ENCODE measurements at regions not wholly inside any gene's neighbourhood (a gene's known extent, or its start where the extent isn't known, plus 50 kb on each side); places are given as distances from the start of the nearest gene placed in this dataset.

GRCh38 chr6:25051083-25051482 is 115.3 kb upstream of the RIPOR2 start:
- H3K27ac ChIP-seq (replicated peaks): no peak overlapping the region
- H3K27me3 ChIP-seq (ENCODE audit: low read depth): no peaks in the 10 kb centered on the region
- no peaks in the 10 kb centered on the region for H3K4me1 ChIP-seq
- H3K9me3 ChIP-seq (replicated peaks): no peaks in the 10 kb centered on the region
- DNase-seq: no peak
- TF ChIP-seq, protein P1, sequence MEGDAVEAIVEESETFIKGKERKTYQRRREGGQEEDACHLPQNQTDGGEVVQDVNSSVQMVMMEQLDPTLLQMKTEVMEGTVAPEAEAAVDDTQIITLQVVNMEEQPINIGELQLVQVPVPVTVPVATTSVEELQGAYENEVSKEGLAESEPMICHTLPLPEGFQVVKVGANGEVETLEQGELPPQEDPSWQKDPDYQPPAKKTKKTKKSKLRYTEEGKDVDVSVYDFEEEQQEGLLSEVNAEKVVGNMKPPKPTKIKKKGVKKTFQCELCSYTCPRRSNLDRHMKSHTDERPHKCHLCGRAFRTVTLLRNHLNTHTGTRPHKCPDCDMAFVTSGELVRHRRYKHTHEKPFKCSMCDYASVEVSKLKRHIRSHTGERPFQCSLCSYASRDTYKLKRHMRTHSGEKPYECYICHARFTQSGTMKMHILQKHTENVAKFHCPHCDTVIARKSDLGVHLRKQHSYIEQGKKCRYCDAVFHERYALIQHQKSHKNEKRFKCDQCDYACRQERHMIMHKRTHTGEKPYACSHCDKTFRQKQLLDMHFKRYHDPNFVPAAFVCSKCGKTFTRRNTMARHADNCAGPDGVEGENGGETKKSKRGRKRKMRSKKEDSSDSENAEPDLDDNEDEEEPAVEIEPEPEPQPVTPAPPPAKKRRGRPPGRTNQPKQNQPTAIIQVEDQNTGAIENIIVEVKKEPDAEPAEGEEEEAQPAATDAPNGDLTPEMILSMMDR (IDR thresholded peaks at IDR 0.05; ENCODE audit: borderline replicate concordance): no peak
- no peak overlapping the region for H3K4me3 ChIP-seq
- intact Hi-C loops (cut with micrococcal nuclease): no loop called here
- H3K36me3 ChIP-seq: no peaks in the 10 kb centered on the region

DNA sequence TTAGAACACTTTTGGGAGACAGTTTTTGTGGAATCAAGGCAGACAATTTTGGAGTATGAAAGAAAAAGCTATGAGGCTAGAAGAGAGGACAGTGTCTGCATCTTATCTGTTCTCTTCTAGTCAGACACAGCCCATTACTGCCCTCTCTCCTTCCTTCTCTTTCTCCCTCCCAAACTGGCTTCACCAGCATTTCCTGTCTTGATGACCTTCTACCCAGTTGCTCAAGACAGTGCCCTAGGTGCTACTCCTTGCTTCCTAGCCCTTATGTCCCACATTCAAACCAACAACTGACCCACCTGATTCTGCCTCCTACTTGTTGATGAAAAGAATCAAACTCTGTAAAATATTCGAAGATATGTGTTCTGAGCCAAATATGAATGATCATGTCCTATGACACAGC is 116.4 kb upstream of the RIPOR2 start:
- TF ChIP-seq, protein P1 (IDR thresholded peaks at IDR 0.05; ENCODE audit: borderline replicate concordance): no peak
- Histone ChIP-seq H3K27me3 (ENCODE audit: low read depth) (no peaks in the 10 kb centered on the region), H3K4me3 (no peak overlapping the region), H3K4me1 (no peaks in the 10 kb centered on the region), H3K36me3 (no peaks in the 10 kb centered on the region), H3K27ac (replicated peaks) (no peak overlapping the region), H3K9me3 (replicated peaks) (no peaks in the 10 kb centered on the region)
- DNase-seq: no peak
- intact Hi-C loops (cut with micrococcal nuclease): no loop called here

DNA sequence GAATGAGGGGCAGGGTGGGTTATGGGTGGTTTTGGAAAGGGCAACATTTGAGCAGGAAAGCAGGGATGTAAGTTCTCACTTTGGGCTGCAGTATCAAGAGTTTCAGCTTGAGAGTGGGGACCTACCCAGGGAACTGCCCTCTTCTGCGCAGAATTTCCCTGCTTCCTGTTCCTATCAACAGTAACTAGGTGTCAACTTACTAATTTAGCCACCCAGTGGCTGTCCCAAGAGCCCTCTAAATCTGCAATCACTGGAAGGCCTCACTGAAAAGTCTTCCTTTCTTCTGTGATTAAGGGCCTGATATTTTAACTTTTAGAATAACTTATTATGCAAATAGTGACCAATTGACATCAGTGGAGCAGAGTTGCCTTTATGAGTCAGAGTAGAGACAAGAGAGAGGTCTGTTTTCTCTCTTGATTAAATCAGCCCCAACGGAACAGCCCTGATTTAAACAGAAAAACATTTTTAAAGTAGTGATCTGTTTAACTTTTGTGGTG is 118.2 kb upstream of the RIPOR2 start:
- no peaks in the 10 kb centered on the region for H3K27me3 ChIP-seq (ENCODE audit: low read depth)
- intact Hi-C loops (cut with micrococcal nuclease): no loop called here
- H3K27ac ChIP-seq (replicated peaks): no peak overlapping the region
- no peak overlapping the region for H3K4me3 ChIP-seq
- no peaks in the 10 kb centered on the region for H3K36me3 ChIP-seq
- H3K4me1 ChIP-seq: no peaks in the 10 kb centered on the region
- TF ChIP-seq, protein P1 (IDR thresholded peaks at IDR 0.05; ENCODE audit: borderline replicate concordance): no peak
- no peaks in the 10 kb centered on the region for H3K9me3 ChIP-seq (replicated peaks)
- no peak for DNase-seq

DNA sequence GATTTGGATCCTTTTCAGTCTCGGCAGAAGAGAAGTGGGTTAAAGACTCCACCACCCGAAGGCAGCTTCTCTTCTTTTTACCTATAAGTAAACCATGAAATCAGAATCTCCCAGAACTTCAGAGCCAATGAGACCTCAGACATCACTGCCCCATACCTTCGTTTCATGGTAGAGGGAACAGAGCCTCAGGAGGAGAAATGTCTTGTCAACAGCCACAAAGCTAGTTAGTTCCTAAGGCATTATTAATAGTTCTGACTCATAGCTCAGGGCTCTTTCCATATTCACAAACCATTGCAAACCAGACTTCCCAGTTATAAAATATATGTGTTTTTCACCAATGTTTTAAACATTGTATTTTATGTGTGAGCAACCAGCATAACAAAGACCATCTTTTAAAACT is 118.7 kb upstream of the RIPOR2 start:
- Histone ChIP-seq H3K27ac (replicated peaks) (no peak overlapping the region), H3K27me3 (ENCODE audit: low read depth) (no peaks in the 10 kb centered on the region), H3K4me3 (no peak overlapping the region), H3K9me3 (replicated peaks) (no peaks in the 10 kb centered on the region), H3K4me1 (no peaks in the 10 kb centered on the region), H3K36me3 (no peaks in the 10 kb centered on the region)
- intact Hi-C loops (cut with micrococcal nuclease): no loop called here
- TF ChIP-seq, protein P1 (IDR thresholded peaks at IDR 0.05; ENCODE audit: borderline replicate concordance): no peak
- no peak for DNase-seq

DNA sequence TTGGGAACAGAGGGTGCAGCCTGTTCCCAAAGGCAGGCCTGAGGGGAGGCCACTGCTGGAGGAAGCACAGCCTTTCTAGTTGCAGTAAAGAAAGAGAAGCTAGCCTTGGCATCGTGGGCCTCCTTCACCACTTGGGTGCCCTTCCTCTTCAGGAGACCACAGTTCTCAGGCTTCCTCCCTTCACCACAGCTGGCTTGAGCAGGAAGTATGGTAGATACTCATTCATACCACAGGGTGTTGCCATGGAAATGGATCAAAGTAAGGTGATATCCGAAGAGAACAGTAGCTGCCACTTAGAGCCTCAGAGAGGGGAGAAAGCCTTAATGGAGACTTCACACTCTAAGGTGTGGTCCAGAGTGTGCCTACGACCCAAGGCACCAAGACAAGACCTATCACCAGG is 120.4 kb upstream of the RIPOR2 start:
- H3K4me1 ChIP-seq: peaks cover 2% of the 10 kb centered on the region
- no peak for DNase-seq
- TF ChIP-seq, protein P1 (IDR thresholded peaks at IDR 0.05; ENCODE audit: borderline replicate concordance): no peak

More for the DNA sequence above, 120.4 kb upstream of the RIPOR2 start:
- intact Hi-C loops (cut with micrococcal nuclease): no loop called here
- Histone ChIP-seq H3K4me3 (no peak overlapping the region), H3K27ac (replicated peaks) (no peak overlapping the region), H3K9me3 (replicated peaks) (no peaks in the 10 kb centered on the region), H3K36me3 (no peaks in the 10 kb centered on the region), H3K27me3 (ENCODE audit: low read depth) (no peaks in the 10 kb centered on the region)

All from left ventricle myocardium inferior (tissue), 1 donor.